GM06990 (cell line): ENCODE measurements at regions not wholly inside any gene's neighbourhood (a gene's known extent, or its start where the extent isn't known, plus 50 kb on each side); places are given as distances from the start of the nearest gene placed in this dataset.

Source experiments
- DNase-seq: peaks from one replicate; pipeline ENCODE4 v3.0.0-alpha.2; 2011; ENCODE audit not compliant: insufficient read length; ENCODE audit errors: extremely low read depth
- H3K27me3 ChIP-seq: replicated peaks from 2 replicates; pipeline ENCODE4 v1.6.0; 2011; ENCODE audit warnings: low read length; ENCODE audit not compliant: control insufficient read depth, insufficient read depth
- H3K36me3 ChIP-seq: 2 replicates; pipeline ENCODE4 v1.5.1; 2011; ENCODE audit warnings: low read length; ENCODE audit not compliant: control insufficient read depth, insufficient read depth
- H3K4me3 ChIP-seq: replicated peaks from 2 replicates; pipeline ENCODE4 v1.5.1; 2011; ENCODE audit warnings: low read depth, mild to moderate bottlenecking, control low read depth, low read length
- CTCF ChIP-seq: IDR thresholded peaks from 2 replicates; pipeline ENCODE4 v1.5.1; 2011; ENCODE audit warnings: low read length, control low read depth, mild to moderate bottlenecking, inconsistent platforms; ENCODE audit not compliant: insufficient read depth, poor library complexity, severe bottlenecking

GRCh38 chr7:155870334-155871180 lies 58.3 kb upstream of the SHH start:
- no peak for DNase-seq
- Histone ChIP-seq H3K36me3 (no peaks in the 10 kb centered on the region), H3K4me3 (no peak overlapping the region), H3K27me3 (no peaks in the 10 kb centered on the region; the same call in 1 of the 2 replicates)
- TF ChIP-seq CTCF = no peak

DNA sequence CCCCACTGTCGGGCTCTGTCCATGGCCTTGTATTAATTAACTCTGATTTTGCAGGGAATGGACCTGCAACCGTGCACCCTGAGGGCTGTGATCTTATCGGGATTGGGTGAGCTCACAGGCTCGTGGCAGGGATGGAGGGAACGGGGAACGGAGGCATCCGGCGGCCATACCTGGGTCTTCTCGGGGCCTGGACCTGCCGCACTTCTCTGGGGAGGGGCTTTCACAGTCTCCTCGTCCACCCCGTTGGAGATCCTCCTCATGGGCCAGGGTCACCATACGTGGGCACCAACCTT lies 57.5 kb upstream of the SHH start:
- Histone ChIP-seq H3K27me3 (no peaks in the 10 kb centered on the region; the same call in 1 of the 2 replicates), H3K36me3 (no peaks in the 10 kb centered on the region), H3K4me3 (no peak overlapping the region)
- DNase-seq = no peak
- no peak for TF ChIP-seq CTCF

GRCh38 chr7:155868955-155869783 lies 56.9 kb upstream of the SHH start:
- H3K27me3 ChIP-seq = no peaks in the 10 kb centered on the region; the same call in 1 of the 2 replicates
- no peak overlapping the region for H3K4me3 ChIP-seq
- no peak for DNase-seq
- no peak for TF ChIP-seq CTCF
- H3K36me3 ChIP-seq = no peaks in the 10 kb centered on the region

DNA sequence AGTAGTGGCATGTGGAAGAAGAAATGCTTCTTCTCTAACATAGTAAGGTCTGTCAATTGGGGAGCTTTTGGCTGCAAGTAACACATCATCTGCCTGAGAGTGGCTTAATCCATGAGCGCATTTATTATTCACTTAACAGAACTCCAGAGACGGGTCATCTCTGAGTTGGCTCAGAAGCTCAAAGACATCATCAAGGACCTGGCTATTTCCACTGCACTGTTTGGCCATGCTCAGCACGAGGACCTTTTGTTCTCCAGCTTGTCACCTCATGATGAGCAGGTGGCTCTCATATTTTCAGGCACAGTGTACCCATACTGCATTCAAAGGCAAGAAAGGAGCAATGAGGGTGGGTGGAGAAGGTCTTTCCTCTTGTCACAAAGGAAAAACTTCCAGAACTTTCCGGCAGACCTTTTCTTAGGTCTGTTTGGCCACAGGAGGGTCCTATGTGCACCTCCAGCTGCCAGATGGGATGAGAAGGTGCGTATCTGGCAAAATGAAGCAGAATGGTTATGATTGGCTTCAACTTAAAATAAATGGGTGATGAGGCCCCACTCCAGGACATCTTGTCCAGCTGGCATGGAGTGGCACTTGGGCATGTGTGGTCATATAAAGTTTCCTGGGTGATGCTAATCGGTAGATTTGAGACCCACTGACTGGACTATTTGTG lies 55.6 kb upstream of the SHH start:
- no peak for TF ChIP-seq CTCF
- DNase-seq = no peak
- Histone ChIP-seq H3K27me3 (no peaks in the 10 kb centered on the region; the same call in none of the 2 replicates), H3K36me3 (no peaks in the 10 kb centered on the region), H3K4me3 (no peak overlapping the region)

DNA sequence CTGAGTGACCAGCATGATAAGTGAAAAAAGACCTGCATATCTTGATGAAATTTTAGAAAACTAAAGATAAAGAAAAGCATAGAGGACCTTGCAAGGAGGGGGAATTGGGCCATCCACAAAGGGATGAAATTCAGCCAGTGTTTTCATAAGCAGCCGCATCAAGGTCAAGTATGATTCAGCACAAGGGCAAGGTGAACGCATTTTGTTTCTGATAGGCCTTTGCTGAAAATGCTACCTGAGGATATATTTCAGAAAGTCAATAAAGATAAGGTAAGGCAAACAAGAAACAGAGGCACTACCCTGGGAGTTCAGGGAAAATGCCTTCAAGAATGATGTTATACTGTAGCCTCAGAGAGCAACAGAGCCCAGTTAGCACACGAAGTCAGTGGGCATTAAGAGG lies 55.0 kb upstream of the SHH start:
- H3K27me3 ChIP-seq = no peaks in the 10 kb centered on the region; the same call in none of the 2 replicates
- DNase-seq = no peak
- TF ChIP-seq CTCF = no peak
- no peaks in the 10 kb centered on the region for H3K36me3 ChIP-seq
- no peak overlapping the region for H3K4me3 ChIP-seq
